ENCODE measurements at regions not wholly inside any gene's neighbourhood (a gene's known extent, or its start where the extent isn't known, plus 50 kb on each side); places are given as distances from the start of the nearest gene placed in this dataset.

DNA sequence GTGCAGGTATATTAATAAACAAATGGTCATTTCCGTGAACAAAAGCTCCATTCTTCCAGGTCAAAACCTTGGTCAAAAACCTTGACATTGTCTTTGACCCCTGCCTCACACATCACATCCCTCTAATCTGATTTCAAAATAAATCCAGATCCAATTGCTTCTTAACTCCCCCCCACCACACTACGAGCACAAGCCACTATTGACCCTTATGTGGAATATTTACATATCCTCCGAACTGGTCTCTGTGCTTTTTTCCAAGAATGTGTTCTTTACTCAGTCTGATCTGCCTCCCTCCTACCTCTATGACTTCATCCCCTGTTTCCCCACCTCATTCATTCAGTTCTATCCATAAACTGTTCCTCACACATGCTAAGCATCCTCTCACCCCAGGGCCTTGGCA lies 313.6 kb upstream of the NPVF start:
- TF ChIP-seq EZH2 (IDR thresholded peaks at IDR 0.05): no peak
- no peak for TF ChIP-seq POLR2AphosphoS5 (IDR thresholded peaks at IDR 0.05; ENCODE audit: borderline replicate concordance, low read depth, low read length)

Measured in SK-N-MC (cell line).